HG03342 (cell line): ENCODE measurements at regions not wholly inside any gene's neighbourhood (a gene's known extent, or its start where the extent isn't known, plus 50 kb on each side); places are given as distances from the start of the nearest gene placed in this dataset.
A peak's percentile ranks its signal among the peaks of the same experiment; 100 is the strongest.
"Not testable (repeated sequence)": the region's sequence is repeated elsewhere in the genome, so short reads cannot be mapped to it uniquely, and the experiment has no call there.

Experiments
- ATAC-seq: cut with Tn5 transposase; IDR thresholded peaks from one replicate; pipeline ENCODE4 v1.9.1; 2021; ENCODE audit warnings: mild to moderate bottlenecking, moderate library complexity; ENCODE audit not compliant: unreplicated experiment

DNA sequence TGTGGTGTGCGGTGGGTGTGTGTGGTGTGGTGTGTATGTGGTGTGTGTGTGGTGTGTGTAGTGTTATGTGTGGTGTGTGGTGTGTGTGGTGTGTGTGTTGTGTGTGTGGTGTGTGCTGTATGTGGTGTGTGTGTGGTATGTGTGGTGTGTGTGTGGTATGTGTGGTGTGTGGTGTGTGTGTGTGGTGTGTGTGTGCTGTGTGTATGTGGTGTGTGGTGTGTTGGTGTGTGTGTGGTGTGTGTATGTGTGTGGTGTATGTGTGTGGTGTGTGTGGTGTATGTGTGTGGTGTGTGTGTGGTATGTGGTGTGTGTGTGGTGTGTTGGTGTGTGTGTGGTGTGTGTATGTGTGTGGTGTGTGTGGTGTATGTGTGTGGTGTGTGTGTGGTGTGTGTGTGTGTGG is 144.3 kb downstream of the HSD17B3 start:
- ATAC-seq: no peak

DNA sequence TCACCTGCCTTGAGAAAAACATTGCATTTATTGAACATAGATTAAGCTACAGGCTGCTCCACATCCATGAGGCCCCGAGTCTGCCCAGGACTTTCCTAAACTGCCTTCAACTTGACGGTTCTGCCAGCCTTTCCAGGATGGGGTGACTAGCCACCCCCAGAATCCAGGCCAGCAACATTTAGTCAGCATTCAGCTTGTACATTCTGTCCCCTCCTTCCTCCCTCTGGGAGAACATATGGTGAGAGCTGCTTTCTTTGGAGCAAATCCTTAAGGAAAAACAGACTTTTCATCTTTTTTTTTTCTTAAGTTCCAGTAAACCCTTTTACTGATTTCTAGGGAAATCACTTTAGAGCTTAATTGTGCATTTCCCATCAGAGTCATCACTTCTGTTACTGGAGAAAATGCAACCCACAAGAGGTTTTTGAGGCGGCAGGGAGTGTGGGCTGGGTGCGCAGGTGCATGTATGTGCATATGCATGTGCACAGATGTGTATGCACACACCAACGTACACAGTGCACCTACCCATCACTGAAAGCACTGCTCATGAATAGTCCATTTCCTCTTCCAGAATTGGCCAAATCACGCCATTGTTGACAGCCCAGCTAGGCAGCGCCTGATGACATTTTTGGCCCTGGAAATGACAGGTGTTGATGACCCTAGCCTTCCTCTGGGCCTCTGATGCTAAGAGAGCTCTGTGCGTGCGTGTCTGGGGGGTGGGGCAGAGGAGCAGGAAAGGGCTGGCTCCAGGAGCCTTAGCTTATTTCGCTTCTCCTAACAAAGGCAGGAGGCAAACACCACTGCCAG is 145.6 kb downstream of the HSD17B3 start:
- ATAC-seq: no peak

DNA sequence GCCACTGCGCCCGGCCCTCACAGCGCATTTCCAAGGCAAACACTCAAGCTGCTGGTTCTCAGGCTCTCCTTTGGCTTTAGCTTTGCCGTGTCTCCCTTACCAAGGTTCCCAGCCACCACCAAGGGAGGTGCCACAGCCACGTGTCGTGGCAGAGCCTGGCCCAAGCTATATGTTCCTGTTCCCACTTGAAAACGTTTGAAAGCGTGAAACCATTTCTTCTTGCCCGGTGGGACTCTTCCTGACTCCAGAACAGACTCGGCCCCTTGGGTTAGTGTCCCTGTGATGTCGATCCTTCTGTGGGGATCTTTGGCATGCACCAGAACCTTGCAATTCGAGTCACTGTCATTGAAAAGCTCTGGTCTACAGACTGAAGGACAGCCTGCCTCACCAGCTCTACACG is 147.9 kb downstream of the HSD17B3 start:
- ATAC-seq: no peak

DNA sequence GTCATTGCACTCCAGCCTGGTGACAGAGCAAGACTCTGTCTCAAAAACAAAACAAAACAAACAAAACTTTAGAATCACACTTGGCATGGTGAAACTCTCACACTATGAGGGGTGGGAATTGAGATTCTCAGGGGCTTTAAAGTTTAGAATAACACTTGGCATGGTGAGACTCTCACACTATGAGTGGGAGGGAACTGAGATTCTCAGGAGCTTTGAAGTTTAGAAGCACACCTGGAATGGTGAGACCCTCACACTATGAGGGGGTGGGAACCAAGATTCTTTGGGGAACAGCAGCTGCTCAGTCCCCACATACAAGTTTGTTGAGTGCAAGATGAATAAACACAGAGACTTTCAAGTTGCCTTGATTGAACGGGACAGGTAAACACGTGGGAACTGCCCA is 149.4 kb downstream of the HSD17B3 start:
- ATAC-seq: no peak

DNA sequence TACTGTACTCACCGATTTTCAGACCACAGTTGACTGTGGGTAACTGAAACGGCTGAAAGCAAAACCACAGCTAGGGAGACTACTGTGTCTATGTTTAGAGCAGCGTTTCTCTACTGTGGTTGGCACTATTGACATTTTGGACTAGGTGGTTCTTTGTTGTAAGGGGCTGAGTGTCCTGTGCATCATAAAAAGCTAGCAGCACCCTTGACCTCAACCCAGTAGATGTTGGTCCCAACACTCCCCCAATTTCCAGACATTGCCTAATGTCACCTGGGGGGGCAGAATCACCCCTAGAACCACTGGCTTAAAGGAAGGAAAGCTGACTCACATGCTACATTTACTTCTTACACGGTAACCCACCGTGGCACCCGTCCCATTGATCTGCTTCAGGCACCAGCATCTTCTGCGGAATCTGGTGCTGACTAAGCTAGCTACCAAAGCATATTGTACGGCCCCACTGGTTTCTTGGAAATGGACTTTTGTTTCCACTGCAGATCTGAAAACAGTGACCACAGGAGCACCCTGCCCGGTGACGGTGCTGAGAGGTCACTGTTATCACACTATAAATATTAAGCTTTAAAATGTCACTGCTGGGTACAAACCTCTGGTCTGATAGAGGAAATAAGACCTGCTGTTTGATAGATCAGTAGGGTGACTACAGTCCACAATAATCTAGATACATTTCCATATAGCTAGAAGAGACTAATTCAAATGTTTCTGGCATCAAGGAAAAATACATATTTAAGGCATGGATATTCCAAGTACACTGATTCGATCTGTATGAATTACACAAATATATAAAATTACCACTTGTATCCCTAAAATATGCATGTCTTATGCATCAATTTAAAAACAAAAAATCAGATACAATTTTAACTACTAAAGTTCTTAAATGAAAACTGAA is 151.4 kb downstream of the HSD17B3 start:
- ATAC-seq: peak; percentile 90

DNA sequence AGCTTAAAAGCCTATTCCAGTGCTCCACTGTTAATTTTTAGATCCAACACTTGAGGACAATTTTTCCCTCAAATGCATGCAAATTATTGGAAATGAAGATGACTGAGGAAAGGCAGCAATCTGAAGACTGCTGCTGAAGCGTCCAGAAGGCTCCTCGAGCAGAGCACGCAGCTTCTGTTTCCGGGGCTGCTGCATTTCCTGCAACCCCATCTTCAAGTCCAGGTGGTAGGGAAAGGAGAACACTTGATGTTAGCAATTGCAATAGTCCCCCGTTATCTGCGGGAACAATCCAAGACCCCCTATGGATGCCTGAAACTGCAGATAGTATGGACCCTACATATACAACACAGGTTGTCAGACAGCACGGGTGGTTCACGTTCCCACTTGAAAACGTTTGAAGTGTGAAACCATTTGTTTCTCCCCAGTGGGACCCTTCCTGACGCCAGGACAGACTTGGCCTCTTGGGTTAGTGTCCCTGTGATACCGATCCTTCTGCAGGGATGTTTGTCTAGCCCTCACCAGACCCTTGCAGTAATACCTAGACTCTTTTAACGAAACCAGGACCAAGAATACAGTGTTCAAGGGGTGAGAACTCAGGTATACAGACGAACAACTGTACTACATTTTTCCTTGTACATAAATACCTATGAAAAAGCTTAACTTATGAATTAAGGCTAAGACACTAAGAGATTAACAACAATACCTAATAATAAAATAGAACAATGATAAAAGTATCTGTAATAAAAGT is 152.3 kb downstream of the HSD17B3 start:
- peak; percentile 43 for ATAC-seq

DNA sequence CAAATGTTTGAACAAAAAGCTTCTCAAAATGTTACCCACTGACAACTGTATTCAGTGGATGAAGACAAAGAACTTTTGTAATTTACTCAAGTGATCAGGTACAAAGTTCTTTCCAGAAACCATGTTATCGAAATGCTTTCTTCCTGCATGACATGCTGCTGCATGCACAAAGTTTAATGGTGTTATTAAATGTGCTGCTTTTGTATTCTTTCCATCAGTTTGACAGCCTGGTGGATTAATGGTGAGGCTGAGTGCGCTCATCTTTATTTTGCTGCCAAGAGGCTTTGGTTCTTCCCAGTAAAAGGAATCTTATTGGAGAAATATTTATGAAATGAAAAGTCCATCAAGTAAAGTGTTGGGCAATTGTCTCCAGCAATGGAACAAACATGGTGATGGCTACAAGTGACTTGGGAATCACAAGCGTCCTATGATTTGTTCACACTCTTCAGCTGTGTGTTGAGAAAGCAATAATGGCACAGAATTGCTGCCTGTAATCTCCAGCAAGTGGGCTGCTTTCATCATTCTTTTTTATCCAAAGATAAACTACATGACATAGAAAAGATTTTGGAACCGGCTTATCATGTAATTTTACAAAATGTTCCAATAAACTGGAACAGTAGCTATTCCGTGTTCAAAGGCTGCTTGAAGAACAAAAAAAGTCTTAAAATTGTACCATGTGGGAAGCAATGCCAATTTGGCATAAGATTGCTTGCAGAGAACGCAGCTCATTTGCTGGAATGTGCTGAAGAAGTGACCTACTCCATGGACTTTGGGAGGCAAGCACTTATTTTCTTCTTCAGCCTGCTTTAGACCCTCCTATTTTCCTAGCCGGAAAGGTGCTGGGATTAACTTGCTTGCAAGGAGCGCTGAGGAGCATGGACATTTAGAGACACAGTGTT is 153.1 kb downstream of the HSD17B3 start:
- no peak for ATAC-seq

DNA sequence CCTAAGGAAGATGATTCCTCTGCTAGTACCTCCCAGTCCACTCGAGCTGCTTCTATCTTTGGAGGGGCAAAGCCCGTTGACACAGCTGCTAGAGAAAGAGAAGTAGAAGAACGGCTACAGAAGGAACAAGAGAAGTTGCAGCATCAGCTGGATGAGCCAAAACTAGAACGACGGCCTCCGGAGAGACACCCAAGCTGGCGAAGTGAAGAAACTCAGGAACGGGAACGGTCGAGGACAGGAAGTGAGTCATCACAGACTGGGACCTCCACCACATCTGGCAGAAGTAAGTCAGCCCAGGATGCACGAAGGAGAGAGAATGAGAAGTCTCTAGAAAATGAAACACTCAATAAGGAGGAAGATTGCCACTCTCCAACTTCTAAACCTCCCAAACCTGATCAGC is 154.9 kb downstream of the HSD17B3 start:
- not testable (repeated sequence) for ATAC-seq

DNA sequence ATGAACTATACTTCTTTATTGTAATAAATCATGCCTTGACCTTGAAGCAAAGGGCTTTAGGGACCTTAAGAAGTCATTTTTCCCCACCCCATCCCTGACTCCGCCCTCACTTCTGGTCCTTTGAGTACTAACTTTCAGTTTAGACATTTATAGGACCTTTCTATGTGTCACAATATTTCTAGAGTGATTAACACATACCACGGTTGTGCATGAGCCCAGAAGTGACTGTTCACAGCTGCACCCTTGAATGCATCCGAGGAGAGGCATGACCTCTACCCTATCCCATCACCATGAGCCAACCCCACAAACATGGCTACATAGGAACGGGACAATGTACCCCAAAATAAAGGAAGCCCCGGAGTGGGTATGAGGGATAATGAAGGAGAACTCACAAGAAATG is 160.3 kb downstream of the HSD17B3 start:
- no peak for ATAC-seq

DNA sequence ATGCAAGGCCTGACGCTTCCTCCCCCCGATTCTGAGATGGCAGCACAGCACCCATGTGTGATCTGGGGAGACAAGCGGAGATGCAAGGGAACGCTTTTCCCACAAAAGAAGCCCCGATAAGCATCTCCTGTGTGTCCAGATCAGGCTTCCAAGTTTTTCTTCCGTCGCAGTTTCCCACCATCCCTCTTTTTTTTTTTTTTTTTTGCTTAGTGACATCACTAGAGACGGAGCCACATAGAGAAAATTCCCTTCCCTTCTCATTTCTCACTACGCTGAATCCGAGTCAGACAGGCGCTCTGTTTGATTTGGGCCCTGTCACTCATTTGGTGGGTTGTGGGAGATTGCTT is 160.9 kb downstream of the HSD17B3 start:
- no peak for ATAC-seq

DNA sequence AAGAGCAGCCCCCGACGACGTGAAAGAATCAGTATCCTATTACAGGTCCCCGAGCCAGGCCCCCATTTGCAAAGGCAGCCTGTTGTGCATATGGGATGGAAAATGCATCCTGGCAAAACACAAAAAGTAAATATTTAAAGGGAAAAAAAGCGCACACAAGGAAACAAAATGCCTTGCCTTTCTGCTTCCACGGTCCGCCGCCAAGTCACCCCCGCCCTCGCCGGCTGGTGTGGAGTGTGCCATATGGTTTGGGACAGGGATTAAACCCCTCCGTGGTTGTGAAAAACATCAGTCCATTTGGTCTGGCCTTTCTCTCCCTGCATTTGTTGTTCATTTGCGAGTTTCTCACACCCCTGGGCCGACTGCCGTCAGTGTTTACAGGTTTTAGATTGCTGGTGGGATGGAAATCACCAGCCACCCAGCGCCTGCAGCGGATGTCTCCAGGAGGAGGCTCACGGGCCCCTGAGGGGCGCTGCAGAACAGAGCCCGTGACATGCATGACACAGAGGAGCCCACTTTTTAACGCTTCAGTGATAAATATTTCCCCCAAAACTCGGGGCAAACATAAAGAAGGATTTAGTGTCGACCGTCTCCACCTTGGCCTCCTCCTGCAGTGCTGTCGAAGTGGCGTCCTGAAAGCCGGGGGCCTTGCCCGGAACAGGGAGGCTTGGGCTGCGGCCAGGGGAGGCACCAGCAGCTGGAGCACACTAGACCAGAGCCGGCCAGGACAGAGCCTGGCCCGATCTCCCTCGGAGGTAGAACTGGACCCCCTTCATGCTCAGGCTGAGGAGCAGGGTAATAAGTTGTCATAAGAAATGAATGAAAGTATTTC is 161.5 kb downstream of the HSD17B3 start:
- no peak for ATAC-seq

DNA sequence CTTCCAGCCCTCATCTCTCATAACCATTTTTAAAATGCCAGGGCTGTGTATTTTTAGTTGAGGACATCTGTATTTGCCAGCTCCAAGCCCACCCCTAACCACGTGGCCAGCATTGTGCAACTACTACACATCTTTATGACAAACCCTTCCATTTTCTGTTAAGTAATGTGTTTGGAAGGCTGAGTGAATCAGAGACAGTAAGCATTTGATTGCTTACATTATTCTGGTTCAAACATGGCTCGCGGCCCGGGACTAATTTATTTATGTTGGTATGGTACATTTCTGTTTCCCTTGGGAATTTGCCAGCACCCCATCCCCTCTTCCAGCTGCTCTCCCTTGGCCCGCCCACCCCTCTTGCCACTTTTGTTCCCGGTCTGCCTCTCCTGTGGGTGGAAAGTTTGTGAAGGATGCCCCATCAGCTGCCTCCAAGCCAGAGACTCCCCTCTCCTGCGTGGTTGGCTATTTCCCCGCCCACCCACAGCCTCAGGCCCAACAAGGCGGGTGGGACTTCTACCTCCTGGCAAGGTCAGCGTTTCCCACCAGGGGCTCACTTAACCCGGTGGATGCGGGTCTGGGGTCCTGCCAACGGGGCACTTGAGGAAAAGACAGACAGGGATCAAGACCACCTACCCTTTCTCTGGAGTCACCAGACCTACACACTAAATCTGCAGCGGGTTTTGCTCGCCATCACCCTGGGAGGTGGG is 162.2 kb downstream of the HSD17B3 start:
- ATAC-seq: no peak

DNA sequence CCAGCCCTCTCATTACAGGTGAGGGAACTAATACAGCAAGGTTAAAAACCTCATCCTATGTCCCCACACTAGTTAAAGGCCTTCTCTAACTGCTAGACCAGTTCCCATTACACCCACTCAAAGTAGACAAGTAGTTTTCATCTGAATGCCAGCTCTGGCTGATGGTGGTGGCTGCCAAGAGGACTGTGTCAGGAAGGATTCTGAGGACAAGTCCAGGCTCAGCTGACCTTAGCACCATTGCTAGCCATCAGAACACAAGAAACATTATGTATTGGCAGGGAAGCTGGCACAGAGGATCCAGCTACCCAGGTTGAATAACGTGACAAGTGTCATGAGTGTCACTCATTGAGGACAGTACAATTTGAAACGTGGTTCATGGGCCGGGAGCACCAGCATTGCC is 163.4 kb downstream of the HSD17B3 start:
- no peak for ATAC-seq

DNA sequence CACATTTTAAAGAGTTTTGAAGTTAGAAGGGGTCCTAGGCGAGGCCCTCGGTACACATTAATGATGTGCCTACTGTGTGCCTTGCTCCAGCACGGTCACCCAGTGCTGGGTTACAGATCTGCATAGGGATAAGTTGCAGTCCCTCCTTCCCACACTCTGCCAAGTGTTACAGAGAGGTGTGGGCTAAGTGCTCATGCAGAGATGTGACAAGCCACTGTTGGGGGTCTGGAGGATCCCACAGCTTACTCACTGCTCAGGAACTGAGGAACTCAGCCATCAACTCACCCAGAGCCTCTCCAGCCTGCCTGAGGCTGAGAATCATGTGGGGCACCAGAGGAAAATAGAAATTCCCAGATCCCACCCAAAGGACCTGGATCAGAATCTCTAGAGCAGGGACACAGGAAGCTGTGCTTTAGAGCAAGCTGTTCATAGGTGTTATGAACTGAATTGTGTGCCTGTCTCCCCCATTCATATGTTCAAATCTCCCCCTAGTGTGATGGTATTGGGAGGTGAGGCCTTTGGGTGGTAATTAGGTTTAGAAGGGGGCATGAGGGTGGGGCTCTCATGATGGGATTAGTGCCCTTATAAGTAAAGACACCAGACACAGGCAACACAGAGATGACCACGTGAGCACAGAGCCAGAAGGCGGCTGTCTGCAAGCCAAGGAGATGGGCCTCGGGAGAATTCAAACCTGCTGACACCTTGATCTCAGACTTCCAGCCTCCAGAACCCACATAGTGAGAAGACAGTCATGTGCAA is 164.1 kb downstream of the HSD17B3 start:
- ATAC-seq: peak; percentile 35

DNA sequence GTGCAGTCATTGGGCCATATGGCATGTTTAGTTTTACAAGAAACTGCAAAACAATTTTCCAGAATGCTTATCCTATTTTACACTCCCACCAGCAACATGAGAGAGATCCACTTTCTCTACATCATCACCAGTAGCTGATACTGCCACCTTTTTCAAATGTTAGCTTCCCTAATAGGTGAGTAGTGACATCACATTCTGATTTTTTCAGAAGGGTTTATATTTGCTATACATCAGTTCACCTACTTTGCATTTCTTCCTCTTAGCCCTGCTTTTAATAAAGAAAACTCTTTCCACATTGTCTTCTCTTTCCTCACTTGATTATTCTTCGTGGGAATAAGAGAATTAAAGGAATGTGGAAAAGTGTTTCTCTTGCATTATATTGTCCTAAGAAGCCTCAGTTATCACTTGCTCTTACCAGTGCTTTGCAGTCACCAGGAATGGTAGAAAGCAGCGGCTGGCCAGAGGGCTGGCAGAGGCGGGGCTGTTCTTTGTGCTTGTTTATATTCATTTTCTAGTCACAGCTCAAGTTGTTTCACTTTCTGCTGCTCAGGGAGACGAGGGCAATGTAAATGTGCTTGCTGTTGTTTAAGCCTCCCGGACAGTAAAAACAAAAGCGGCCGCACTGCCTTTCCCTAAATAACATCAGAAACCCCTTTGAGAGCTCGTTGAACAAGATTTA is 164.8 kb downstream of the HSD17B3 start:
- peak; percentile 93 for ATAC-seq

DNA sequence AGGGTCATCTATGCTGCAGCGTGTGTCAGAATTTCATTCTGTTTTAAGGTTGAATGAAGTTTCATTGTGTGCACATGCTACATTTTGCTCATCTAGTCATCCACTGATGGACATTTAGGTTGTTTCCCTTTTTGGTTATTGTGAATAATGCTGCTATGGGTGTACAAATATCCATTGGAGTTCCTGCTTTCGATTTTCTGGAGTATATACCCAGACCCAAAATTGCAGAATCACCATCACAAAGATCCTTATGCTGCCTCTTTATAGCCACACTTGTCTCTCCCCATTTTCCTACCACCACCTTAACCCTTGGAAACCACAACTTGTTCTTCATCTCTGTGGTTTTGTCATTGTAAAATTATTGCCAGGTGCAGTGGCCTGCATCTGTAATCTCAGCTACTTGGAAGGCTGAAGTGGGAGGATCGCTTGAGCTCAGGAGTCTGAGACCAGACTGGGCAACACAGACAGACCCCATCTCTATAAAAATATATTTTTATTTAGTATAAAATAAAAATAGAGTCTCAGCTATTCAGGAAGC is 166.2 kb downstream of the HSD17B3 start:
- no peak for ATAC-seq

DNA sequence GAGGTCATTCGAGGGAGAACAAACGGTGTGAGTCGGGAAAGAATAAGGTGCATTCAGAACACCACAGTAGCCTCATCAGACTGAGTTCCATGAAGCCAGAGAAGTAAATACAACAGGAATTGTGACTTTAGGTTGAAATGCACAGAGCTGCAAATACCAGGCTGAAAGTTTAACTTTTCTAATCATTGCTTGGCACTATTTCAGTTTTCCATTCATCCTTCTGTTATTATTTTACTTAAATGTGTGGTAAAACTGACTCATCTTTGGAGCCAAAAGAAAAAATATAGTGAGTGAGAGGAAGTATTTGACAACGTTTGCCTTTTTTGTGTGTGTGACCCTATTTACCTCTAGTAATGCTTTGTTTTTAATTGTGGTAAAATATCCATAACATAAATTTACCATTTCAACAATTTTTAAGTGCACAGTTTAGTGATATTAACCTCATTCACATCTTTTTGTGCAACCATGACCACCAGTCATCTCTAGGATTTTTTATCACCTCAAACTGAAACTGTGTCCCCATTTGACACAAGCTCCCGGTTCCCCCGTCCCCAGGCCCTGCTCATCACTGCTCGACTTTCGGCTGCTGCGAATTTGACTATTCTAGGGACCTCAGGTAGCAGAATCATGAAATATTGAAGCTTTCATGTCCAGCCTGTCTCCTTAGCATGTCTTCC is 166.8 kb downstream of the HSD17B3 start:
- no peak for ATAC-seq
